Fibroblast of skin of right biceps (primary cell): ENCODE measurements at regions not wholly inside any gene's neighbourhood (a gene's known extent, or its start where the extent isn't known, plus 50 kb on each side); places are given as distances from the start of the nearest gene placed in this dataset.
"Not testable (repeated sequence)": the region's sequence is repeated elsewhere in the genome, so short reads cannot be mapped to it uniquely, and the experiment has no call there.

ENCODE experiments used
- DNase-seq: peaks from one replicate; pipeline ENCODE4 v3.0.0-alpha.2; 2013

DNA sequence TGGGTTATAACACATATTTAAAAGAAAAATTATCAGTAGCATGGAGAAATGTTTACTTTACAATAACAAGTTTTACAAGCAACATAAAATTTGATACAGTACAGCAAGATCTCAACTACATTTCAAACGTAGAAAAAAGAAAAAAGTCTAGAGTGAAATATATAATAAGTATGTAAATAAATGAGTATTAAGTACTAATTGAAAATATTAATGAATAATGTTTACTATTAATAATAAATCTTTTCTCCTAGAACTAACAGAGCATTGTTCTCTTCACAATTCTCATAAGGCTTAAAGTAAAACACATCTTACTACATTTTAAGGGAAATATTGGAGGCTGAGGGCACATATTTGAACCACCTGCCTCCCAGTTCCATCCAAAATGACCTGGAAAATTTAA is 72.1 kb downstream of the TMEM212 start:
- DNase-seq, result no peak

DNA sequence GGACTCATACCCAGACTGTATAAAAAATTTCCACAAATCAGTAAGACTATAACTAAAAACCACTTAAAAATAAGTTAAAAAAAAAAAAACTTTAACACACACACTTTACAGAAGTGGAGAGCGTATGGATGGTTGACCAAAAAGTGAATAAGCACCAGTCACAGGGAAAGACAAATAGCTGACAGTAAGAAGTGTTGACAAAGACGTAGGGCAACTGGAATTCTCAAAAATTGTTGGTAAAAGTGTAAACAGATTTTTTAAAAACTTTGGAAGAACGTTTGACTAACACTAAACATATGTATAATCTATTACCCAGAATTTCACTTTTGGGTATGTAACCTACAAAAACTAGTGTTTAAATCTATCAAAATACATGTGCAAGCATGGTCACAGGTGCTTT is 73.7 kb downstream of the TMEM212 start:
- DNase-seq, result no peak

DNA sequence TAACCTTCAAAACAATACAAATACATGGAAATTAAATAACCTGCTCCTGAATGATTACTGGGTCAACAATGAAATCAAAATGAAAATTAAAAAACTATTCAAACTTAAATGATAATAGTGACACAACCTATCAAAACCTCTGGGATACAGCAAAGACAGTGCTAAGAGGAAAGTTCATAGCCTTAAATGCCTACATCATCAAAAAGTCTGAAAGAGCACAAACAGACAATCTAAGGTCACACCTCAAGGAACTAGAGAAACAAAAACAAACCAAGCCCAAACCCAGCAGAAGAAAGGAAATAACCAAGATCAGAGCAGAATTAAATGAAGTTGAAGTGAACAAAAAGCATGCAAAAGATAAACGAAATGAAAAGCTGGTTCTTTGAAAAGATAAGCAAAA is 79.5 kb downstream of the TMEM212 start:
- not testable (repeated sequence) for DNase-seq

DNA sequence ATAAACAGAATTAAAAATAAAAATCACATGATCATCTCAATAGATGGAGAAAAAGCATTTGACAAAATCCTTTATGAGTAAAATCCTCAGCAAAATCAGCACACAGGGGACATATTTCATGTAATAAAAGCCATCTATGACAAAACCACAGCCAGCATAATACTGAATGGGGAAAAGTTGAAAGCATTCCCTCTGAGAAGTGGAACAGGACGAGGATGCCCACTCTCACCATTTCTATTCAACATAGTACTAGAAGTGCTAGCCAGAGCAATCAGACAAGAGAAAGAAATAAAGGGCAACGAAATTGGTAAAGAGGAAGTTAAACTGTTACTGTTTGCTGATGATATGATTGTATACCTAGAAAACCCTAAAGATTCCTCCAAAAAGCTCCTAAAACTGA is 80.5 kb downstream of the TMEM212 start:
- DNase-seq, result not testable (repeated sequence)

DNA sequence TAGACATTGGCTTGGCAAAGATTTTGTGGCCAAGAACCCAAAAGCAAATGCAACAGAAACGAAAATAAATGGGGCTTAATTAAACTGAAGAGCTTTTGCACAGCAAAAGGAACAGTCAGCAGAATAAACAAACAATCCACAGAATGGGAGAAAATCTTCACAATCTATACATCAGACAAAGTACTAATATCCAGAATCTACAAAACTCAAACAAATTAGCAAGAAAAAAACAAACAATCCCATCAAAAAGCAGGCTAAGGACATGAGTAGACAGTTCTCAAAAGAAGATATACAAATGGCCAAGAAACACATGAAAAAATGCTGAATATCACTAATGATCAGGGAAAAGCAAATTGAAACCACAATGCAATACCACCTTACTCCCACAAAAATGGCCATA is 81.7 kb downstream of the TMEM212 start:
- DNase-seq, result not testable (repeated sequence)

DNA sequence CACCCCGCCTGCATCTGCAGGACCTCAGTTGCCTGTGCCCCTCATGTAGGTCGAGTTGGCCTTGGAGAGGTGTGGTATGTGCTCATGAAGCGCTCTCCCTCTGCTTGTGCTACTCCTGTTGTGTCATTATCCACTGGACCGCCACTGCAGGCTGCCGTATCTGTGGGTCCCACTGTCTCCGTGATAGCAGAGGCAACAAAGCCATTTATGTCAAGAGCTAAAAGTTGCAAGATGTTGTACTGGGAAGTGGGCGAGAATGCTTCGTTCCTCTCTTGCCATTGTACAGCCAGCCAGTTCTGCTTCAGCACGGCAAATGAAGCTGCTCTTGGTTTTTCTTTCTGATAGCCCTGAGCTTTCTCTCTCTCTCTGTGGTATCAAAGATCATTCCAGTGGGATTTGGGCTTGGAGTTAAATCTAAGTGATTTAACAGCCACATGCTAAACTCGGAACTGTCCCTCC is 89.0 kb downstream of the TMEM212 start:
- DNase-seq, result no peak

DNA sequence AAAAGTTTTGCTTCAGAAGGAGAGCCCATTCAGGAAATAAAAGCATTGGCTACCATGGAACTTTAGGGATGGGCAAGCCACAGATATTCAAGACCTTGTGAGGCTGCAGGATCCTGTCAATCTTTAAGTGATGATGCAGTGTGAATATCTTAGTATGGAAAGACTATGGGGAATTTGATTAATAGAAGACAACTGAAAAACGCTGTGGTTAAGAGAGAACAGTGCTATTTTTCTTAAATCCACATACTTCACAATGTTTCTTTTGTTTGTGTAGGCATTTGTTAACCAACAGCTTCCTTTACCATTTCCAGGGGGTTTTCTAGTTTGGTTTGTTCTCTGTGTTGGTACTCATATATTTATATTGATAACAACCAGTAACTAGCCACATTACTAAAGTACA is 90.3 kb downstream of the TMEM212 start:
- DNase-seq, result no peak

DNA sequence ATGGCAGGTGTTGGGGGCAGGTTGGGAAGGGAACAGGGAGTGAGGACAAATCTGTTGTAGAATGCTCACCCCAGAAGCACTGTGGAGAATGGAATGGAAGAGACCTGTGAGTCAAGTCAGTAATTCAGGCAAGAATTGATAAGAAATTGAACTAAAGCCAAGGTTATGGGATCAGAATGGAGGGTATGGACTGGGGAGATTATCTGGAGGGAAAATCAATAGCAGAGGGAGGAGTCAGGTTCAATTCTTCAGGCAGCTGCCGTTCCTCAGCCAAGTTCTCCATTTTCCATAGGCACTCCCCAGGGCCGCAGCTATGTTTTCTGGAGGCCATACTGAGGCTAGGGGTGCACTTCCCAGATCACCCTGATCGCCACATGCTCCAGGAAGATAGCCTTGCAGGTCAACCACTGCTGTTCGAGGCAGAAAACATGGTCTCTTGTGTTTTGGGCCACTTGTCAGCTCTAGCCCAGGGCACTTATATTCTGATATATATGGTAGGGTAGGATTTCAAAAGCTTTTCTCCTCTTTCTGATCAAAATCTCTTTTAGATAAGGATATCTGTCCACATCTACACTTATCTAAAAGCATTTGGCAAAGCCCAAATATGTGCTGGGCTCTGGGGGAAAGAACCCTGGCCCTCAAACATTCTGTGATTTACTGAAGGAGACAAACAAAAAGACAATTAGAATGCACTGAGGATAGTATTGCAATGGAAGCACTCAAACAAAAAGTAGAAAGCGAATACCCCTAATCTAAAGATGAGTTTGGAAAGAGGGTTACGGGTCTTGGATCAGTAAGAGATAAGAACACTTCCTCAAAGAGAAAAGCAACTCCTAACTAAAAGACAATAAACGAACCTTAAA is 92.3 kb downstream of the TMEM212 start:
- DNase-seq, result no peak

DNA sequence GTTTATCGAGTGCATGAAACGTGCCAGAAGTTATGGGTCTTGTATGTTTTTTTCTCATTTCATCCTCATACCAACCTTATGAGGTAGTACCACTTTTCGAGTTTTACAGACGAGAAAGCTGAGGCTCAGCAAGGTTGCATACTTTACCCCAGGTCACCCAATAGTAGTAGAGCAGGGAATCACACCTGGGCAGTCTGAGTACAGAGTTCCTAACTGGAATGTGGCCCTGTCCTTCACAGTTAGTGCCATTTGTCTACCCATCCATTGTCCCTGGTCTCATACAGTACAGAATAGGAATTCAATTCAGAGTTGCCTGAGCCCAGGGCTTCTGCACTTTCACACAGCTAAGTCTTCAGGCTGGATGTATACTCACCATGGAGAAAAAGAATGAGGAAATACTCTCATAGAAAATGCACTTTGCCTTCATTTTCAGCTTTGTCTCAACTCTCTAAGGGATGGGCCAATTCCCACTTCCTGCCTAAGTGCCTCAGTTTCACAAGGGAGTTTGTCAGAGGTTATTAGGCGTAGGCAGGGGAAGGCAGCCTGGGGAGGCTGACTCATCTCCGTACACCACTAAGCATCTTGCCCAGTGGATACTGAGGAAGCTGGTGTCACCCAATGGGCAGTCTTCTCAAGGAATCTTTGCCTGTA is 93.2 kb downstream of the TMEM212 start:
- peak; percentile 70 for DNase-seq

DNA sequence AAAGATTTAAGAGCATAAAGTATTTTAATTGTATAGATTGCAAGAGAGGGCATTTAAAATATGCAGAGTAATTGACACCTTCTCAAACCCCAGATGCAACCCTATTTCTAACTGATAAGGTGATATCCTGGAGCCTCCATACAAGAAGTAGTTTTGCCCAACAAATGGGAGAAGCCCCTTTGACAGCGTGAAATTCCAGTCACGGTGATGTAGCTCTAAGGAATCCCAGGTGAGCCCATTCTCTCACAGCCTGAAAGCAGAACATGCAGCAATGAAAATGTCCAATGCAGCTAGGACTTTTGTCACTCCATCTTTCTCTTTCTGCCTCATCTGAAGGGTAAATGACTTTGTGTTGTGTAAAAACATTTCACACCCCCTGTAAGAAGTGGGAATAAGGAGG is 96.4 kb downstream of the TMEM212 start:
- DNase-seq, result no peak

DNA sequence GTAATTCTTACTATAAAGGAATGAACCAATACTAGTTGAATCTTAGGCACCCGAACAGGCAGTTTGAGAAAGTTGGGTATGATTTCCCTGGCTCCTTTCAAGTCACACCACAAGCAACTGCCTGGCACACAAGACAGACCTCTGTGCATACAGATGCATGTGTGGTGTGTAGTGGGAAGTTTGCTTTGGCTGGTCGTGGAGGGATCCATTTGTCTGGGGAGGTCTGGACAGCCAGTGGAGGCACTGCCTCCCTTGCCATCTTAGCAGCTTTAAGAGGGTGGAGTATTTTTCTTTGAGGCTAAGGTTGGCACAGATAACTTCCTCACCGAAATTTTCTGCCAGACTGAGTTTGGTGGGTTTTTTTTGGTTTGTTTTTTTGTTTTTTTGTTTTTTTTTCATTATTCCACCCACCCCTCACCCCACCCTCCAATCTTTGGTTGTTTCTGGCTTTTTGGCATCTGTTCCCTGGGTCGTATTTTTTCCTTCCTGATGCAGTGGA is 97.1 kb downstream of the TMEM212 start:
- DNase-seq, result no peak

DNA sequence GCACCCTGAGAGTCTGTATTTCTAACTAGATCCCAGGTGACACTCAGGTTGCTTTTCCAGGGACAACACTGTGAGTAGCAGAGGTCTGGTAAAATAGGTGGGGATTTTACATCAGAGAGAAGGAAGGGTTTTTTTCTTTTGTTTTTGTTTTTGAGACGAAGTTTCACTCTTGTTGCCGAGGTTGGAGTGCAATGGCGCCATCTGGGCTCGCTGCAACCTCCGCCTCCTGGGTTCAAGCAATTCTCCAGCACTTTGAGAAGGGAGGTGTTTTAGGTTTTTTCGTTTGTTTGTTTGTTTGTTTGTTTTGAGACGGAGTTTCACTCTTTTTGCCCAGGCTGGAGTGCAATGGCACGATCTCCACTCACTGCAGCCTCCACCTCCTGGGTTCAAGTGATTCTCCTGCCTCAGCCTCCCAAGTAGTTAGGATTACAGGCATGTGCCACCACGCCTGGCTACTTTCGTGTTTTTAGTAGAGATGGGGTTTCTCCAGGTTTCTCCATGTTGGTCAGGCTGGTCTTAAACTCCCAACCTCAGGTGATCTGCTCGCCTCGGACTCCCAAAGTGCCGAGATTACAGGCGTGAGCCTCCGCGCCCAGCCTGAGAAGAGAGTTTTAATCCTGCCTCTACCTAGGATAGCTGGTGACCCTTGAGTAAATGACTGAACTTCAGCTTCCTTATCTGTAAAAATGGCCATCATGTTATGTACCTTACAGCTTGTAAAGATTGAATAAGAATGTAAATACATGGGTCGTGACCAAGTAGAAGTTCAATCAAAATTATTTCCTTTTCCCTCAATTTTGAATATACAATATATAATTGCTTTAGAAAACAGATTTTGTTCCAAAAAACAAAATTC is 95.9 kb upstream of the FNDC3B start:
- no peak for DNase-seq

DNA sequence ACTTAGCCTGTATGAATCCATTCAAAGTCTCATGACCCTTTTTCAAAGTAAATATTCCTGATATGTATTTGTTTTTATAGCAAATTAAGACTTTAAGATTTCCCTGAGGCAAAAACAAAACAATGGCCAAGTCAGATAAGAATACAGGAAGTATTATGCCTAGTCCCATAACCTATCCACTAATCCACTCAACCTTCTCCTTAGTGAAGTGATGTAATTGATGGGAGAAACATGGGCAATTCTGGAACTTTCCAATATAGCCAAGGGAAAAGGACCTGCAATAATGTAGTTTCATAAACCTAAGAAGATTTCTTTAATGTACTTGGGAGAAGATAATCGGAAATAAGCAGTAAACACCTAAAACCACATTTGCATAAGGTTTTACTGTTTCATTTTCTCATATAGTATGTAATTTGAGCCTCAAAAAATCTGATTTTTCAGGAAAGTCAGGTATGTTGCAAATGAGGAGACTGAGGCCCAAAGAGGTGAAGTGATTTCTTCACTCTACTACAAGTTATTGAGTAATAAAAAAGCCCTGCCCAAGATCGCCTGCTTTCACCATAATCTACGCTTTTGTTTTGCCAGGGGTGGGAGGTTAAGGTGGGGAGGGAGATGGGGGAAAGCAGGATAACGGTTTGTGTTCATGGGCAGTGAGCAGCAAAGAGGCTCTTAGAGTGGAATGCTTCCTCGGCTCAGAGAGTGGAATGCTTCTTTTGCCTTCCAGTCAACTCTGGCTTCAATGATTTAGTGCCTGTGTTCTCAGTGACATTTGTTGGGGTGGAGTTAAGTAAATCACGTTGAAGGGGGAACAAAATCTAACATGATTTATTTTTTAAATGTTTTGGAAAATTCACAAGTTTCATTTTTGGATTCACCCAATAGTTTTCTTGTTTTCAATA is 95.0 kb upstream of the FNDC3B start:
- DNase-seq, result peak; percentile 24

DNA sequence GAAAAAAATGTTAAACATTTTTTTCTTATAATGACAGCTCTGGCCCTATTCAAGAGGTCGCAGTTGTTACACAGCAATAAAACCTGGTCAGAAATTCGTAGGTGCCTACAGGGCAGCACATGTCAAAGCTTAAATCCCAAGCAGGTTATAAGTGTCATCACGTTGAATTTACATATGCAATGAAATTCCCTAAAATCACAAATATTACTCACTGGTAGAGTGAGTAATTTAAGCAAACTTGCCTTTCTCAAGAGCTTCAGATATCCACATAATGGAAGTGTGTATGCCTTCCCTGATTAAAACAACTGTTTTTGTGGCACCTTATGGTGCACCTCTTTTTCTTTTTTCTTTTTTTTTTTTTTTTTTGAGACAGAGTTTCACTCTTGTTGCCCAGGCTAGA is 90.7 kb upstream of the FNDC3B start:
- DNase-seq, result no peak

DNA sequence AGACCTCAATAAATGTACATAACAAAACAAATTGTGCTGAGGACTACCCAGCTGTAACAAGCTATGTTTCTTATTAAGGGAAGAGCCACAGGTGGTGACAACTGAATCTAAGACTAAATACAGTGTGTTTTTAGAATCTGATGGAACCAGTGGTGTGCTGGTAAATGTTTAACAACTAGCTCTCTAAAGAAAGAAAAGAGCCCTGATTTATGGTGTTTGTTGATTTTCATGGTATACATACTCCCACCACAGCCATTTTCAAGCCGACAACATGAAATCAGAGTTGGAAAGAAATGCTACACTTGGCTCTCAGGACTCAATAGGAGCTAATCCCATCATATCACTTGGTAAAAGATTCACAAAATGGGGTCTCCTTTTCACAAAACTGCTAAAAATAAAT is 89.8 kb upstream of the FNDC3B start:
- DNase-seq, result no peak

DNA sequence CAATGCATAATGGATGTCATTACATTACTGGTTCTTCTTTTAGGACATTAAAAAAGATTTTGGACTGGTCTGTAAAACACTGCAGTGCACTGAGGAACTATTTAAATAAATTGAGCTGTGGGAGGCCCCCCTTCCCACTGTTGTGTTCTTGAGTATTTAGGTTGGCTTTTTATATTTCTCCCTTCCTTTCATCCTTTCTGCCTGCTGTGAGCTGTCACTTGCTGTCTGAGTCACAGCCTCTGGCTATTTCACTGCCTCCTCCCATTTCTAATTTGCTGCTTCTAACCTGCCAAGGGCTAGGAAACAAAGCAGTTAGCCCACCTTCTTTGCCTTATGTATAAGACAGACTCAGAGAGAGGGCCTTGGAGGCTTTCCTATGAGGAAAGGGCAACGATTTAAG is 89.0 kb upstream of the FNDC3B start:
- peak; percentile 44 for DNase-seq

DNA sequence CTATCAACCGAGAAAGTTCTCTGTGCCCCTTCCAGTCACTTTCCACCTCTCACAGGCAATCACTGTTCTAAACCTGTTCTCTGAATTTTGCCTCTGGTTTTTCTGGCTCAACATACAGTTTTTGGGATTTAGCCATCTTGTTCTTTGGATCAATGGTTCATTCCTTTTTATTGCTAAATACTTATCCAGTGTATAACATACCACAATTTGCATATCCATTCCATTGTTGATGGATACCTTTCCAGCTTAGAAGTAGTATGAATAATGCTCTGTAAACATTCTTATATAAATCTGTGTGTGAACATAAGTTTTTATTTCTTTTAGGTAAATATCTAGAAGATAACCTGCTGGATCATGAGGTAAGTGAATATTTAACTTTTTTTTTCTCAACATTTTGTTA is 87.8 kb upstream of the FNDC3B start:
- DNase-seq, result no peak

DNA sequence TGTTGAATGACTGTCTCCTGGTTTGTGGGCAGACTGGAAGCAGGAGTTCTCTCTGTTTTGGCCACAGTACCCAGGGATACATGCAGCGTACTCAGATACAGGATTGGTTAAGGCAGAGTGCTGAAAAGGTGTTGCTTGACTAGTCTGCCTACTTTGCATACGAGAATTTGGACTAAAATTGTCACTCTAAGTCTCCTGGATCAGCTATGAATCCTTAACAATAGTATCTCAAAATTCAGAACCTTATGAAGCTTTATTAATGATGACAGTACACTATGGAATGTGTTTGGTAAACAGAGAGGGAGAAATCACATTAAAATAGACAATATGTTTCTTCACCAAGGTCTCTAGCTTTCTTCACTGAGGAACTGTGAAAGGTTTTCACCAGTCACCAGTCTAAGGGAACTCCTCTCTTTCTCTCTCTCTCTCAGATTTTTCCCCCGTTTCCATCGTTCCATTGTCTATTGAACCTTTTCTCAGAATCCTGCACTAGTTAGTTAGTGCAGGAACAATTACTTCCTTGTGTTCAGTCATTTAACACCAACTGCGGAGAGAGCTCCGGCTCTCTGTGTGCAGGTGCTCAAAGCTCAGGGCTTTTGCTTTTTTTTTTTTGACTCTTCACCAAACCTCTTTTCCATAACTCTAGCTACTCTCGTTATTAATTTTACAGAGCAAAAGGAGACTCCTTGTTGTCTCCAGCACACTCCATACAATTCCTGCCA is 85.9 kb upstream of the FNDC3B start:
- DNase-seq, result no peak

DNA sequence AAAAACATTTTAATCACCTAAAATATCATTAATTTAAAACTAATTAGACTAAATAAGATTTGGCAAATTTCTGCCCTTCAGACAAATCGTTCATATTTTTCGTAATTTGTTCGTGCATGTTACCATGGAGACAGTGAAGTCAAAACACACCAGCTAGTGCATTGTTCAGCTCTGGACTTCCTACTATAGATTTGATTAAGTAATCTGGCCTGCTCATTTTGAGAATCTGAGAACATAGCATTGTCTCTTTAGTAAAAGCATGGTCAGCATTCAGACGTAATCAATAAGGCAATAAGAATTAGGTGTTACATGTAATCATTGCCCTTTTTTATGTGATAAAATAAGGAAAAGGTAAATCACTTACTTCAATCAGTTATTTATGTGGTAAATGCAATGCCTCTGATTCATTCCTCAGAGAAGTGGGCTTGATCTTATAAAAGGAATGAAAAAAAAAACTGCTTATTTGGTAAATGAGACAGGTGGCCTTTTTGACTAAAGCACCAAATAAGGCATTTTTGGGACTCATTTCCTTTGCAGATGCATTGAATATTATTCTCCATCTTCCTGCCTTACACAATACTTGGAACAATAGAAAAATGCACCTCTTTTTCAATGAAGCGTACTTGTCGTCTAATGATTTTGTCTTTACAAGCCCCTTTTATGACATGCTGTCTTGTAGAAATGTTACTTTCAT is 84.5 kb upstream of the FNDC3B start:
- DNase-seq, result no peak

DNA sequence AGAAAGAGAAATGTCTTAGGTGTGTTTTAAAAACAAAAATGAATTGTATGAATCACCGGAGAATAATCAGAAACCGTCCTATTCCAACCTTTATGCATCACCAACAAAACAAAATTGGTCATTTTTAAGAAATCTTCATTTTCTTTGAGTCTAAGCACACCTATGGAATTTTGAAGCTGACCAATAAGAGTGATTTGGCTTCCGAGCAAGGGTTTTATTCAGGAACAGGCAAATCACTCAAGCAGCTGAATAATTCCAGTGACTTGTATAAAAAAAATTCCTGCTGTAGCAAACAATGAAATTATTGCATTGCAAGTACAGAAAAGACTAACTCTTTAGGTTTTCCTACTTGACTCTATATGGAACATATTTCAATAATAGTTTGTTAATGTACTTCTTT is 83.8 kb upstream of the FNDC3B start:
- peak; percentile 43 for DNase-seq

DNA sequence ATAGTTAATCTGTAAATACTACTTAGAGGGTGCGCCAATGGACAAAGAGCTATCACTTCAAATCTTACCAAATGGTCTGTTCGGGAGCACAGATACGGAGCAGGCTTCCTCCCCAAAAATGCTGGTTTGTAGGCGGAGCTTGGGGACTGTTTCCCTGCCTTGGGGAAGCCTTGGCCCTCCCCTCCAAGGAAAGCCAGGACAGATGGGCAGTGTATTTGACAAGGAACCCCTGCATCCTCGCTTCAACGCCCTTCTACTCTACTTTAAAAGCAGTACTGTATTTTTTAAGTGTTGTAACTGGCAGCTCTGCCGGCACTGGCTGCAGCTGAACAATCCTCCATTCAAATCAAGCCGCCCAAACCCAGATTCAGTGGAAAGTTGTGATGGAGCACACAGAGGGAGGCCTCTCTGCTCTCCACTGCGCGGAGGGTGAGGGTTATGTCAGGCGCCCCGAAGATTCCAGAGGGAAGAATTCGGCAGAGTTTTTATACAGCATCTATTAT is 83.1 kb upstream of the FNDC3B start:
- no peak for DNase-seq
